OCI-LY7 (cell line): ENCODE measurements at regions not wholly inside any gene's neighbourhood (a gene's known extent, or its start where the extent isn't known, plus 50 kb on each side); places are given as distances from the start of the nearest gene placed in this dataset.

ENCODE experiments used
- BruUV-seq: library from RNA; stranded (reverse); fragments of 400-500 nt; replicated peaks from 2 replicates; lab custom pipeline; 2021; lab: Mats Ljungman, UMichigan
- CTCF ChIA-PET: fragments of 300-600 bp; sonication (Branson Sonifier 250); formaldehyde crosslinking; loops from one replicate; lab custom pipeline; 2022; ENCODE audit warnings: antibody characterized with exemption; ENCODE audit not compliant: unreplicated experiment; lab: Charles Lee
- POLR2A ChIA-PET: fragments of 300-600 bp; sonication (Branson Sonifier 250); formaldehyde crosslinking; loops from one replicate; lab custom pipeline; 2022; ENCODE audit warnings: antibody characterized with exemption; lab: Charles Lee
- DNase-seq: peaks from one replicate; pipeline ENCODE4 v3.0.0-alpha.2; 2015; ENCODE audit warnings: low spot score
- H2AFZ ChIP-seq: fragments of 200-600 bp; sonication (generic), shearing (Covaris generic); 2 replicates; pipeline ENCODE4 v1.6.1; 2014; ENCODE audit warnings: mild to moderate bottlenecking, antibody characterized with exemption, low read length, moderate library complexity
- H3K27ac ChIP-seq: fragments of 200-600 bp; sonication (generic); 2 replicates; pipeline ENCODE4 v1.5.1; 2014; ENCODE audit warnings: mixed run types, low read depth, mild to moderate bottlenecking, moderate library complexity, low read length, inconsistent platforms; ENCODE audit not compliant: poor library complexity, severe bottlenecking
- H3K36me3 ChIP-seq: fragments of 200-600 bp; sonication (generic); 2 replicates; pipeline ENCODE4 v1.6.1; 2014; ENCODE audit warnings: mild to moderate bottlenecking, antibody characterized with exemption, low read length, moderate library complexity, mixed read lengths; ENCODE audit not compliant: insufficient read depth
- H3K4me1 ChIP-seq: fragments of 200-600 bp; sonication (generic); 2 replicates; pipeline ENCODE4 v1.5.1; 2014; ENCODE audit warnings: mild to moderate bottlenecking, low read length; ENCODE audit not compliant: insufficient read depth, poor library complexity, severe bottlenecking
- H3K4me2 ChIP-seq: fragments of 200-600 bp; sonication (generic); 2 replicates; pipeline ENCODE4 v1.6.1; 2014; ENCODE audit warnings: mild to moderate bottlenecking, low read length
- H3K4me3 ChIP-seq: fragments of 200-600 bp; sonication (generic); 2 replicates; pipeline ENCODE4 v1.5.1; 2014; ENCODE audit warnings: mild to moderate bottlenecking, low read depth, low read length; ENCODE audit not compliant: poor library complexity, severe bottlenecking
- H3K79me2 ChIP-seq: fragments of 200-600 bp; sonication (generic); 2 replicates; pipeline ENCODE4 v1.6.1; 2016; ENCODE audit warnings: low read depth, mild to moderate bottlenecking, low read length, moderate library complexity, mixed read lengths; ENCODE audit not compliant: insufficient read depth
- H3K9me2 ChIP-seq: fragments of 200-600 bp; sonication (generic); 2 replicates; pipeline ENCODE4 v1.6.1; 2016; ENCODE audit warnings: mild to moderate bottlenecking, low read length, mixed read lengths; ENCODE audit not compliant: insufficient read depth
- H3K9me3 ChIP-seq: fragments of 200-600 bp; sonication (generic); 2 replicates; pipeline ENCODE4 v1.6.1; 2014; ENCODE audit warnings: mild to moderate bottlenecking, mixed run types, low read length, mixed read lengths
- H4K20me1 ChIP-seq: fragments of 200-600 bp; sonication (generic); 2 replicates; pipeline ENCODE4 v1.6.1; 2014; ENCODE audit warnings: mild to moderate bottlenecking, antibody characterized with exemption, low read length, moderate library complexity, mixed read lengths; ENCODE audit not compliant: insufficient read depth
- CTCF ChIP-seq: fragments of 200-600 bp; sonication (generic); conservative IDR thresholded peaks from 2 replicates; pipeline ENCODE4 v1.5.1; 2014; ENCODE audit warnings: mild to moderate bottlenecking, antibody characterized with exemption, low read length, moderate library complexity, mixed read lengths
- EZH2phosphoT487 ChIP-seq: fragments of 200-600 bp; sonication (generic); IDR thresholded peaks from 2 replicates; pipeline ENCODE4 v1.6.1; 2018; ENCODE audit warnings: low read depth, borderline replicate concordance, mild to moderate bottlenecking, mixed run types, antibody characterized with exemption, low read length, moderate library complexity, mixed read lengths
- intact Hi-C: fragments of 100-400 bp; cut with micrococcal nuclease; formaldehyde crosslinking; loops from one replicate; pipeline ENCODE4 v1.10.0; 2022; ENCODE audit not compliant: unreplicated experiment

- BruUV-seq = no TSS peak
- no peaks in the 10 kb centered on the region for H3K9me2 ChIP-seq
- H3K4me3 ChIP-seq = no peak overlapping the region
- ChIA-PET POLR2A (no interaction called here), CTCF (no interaction called here)
- H3K79me2 ChIP-seq = no peaks in the 10 kb centered on the region
- H2AFZ ChIP-seq = no peak overlapping the region
- H3K27ac ChIP-seq = no peak overlapping the region
- H4K20me1 ChIP-seq = no peaks in the 10 kb centered on the region
- H3K36me3 ChIP-seq = no peaks in the 10 kb centered on the region
- no peaks in the 10 kb centered on the region for H3K4me1 ChIP-seq
- no peaks in the 10 kb centered on the region for H3K9me3 ChIP-seq
- intact Hi-C loops = no loop called here
- DNase-seq = no peak
- TF ChIP-seq EZH2phosphoT487 (no peak), CTCF (no peak)
- H3K4me2 ChIP-seq = no peak overlapping the region
Observed at GRCh38 chr4:86532851-86533250, 61.3 kb upstream of the PTPN13 start.

GRCh38 chr4:86536151-86536550 is 58.0 kb upstream of the PTPN13 start:
- Histone ChIP-seq H3K9me2 (no peaks in the 10 kb centered on the region), H3K4me2 (no peak overlapping the region), H3K4me1 (no peaks in the 10 kb centered on the region), H4K20me1 (no peaks in the 10 kb centered on the region), H3K79me2 (no peaks in the 10 kb centered on the region), H2AFZ (no peak overlapping the region), H3K27ac (no peak overlapping the region), H3K9me3 (no peaks in the 10 kb centered on the region), H3K4me3 (no peak overlapping the region), H3K36me3 (no peaks in the 10 kb centered on the region)
- POLR2A ChIA-PET = interaction anchor here (0.5 kb wide), 1 partner anchor 1162 kb away, joined by 3 read pairs; no protein-coding TSS in a partner anchor
- intact Hi-C loops = no loop called here
- no peak for DNase-seq
- CTCF ChIA-PET = no interaction called here
- BruUV-seq = no TSS peak
- no peak for TF ChIP-seq EZH2phosphoT487

GRCh38 chr4:86542319-86543027 is 51.6 kb upstream of the PTPN13 start:
- Histone ChIP-seq H4K20me1 (no peaks in the 10 kb centered on the region), H2AFZ (no peak overlapping the region), H3K4me2 (no peak overlapping the region), H3K27ac (no peak overlapping the region), H3K9me2 (no peaks in the 10 kb centered on the region), H3K4me3 (no peak overlapping the region), H3K36me3 (no peaks in the 10 kb centered on the region), H3K79me2 (no peaks in the 10 kb centered on the region), H3K9me3 (no peaks in the 10 kb centered on the region), H3K4me1 (no peaks in the 10 kb centered on the region)
- ChIA-PET CTCF (no interaction called here), POLR2A (interaction anchor here (0.5 to 0.7 kb wide), 4 partner anchors 42 to 934 kb away, joined by 3 to 4 read pairs (median 3); no protein-coding TSS in a partner anchor)
- no TSS peak for BruUV-seq
- DNase-seq = no peak
- intact Hi-C loops = no loop called here
- TF ChIP-seq CTCF (no peak), EZH2phosphoT487 (no peak)
